HCT116 (cell line): ENCODE measurements at regions not wholly inside any gene's neighbourhood (a gene's known extent, or its start where the extent isn't known, plus 50 kb on each side); places are given as distances from the start of the nearest gene placed in this dataset.
"Not testable (repeated sequence)": the region's sequence is repeated elsewhere in the genome, so short reads cannot be mapped to it uniquely, and the experiment has no call there.

ENCODE experiments used
- ATAC-seq: fragments of 200-7000 bp; cut with Tn5 transposase; 2 replicates; pipeline ENCODE4 v1.9.1; 2020; ENCODE audit warnings: mild to moderate bottlenecking, moderate library complexity
- BruUV-seq: library from RNA; stranded (reverse); fragments of 400-500 nt; replicated peaks from 2 replicates; lab custom pipeline; 2021; lab: Mats Ljungman, UMichigan
- CTCF ChIA-PET: fragments of 300-600 bp; sonication (Branson Sonifier 250); formaldehyde crosslinking; loops from one replicate; lab custom pipeline; 2021; ENCODE audit warnings: antibody characterized with exemption; lab: Charles Lee
- POLR2A ChIA-PET: fragments of 300-600, 350-600 bp; sonication (Branson Sonifier 250); formaldehyde crosslinking; loops from one replicate; lab custom pipeline; 2021; ENCODE audit warnings: antibody characterized with exemption; lab: Charles Lee
- RAD21 ChIA-PET, 2 experiments: fragments of 300-600 bp; sonication (Branson Sonifier 250); formaldehyde crosslinking; loops; one replicate each; lab custom pipeline; 2023; ENCODE audit warnings: low total read pairs in 2 of 2; ENCODE audit not compliant: uncharacterized antibody in 2 of 2, unreplicated experiment in 2 of 2, low non-redundant PET in 1 of 2; lab: Charles Lee
- DNase-seq: peaks from one replicate; pipeline ENCODE4 v3.0.0-alpha.2; 2010; ENCODE audit warnings: low read depth, low spot score
- H2AFZ ChIP-seq: fragments of 200-600 bp; shearing (Covaris generic), sonication (generic); 2 replicates; pipeline ENCODE4 v1.6.1; 2017; ENCODE audit warnings: low read depth, mixed run types, mixed read lengths, antibody characterized with exemption, low read length; ENCODE audit not compliant: poor library complexity, severe bottlenecking
- H3K27ac ChIP-seq: 2 replicates; pipeline ENCODE4 v1.5.1; 2012; ENCODE audit warnings: low read depth, low read length
- H3K27me3 ChIP-seq: fragments of 200-600 bp; sonication (generic); 2 replicates; pipeline ENCODE4 v1.6.1; 2016; ENCODE audit warnings: mixed run types, low read length, mixed read lengths; ENCODE audit not compliant: insufficient read depth
- H3K36me3 ChIP-seq, 2 experiments: fragments of 200-500 bp in 1 of 2; fragments of 200-600 bp in 1 of 2; sonication (Bioruptor generic) in 1 of 2; sonication (generic) in 1 of 2; 2 replicates each; pipeline versions ENCODE4 v1.5.1 to v1.6.1; 2014 to 2016; ENCODE audit warnings: low read length in 2 of 2, inconsistent platforms in 1 of 2, mixed read lengths in 1 of 2, mixed run types in 1 of 2; ENCODE audit not compliant: insufficient read depth in 2 of 2, control insufficient read depth in 1 of 2
- H3K4me1 ChIP-seq, 2 experiments: fragments of 200-600 bp in 1 of 2; sonication (generic) in 1 of 2; 2 replicates each; pipeline versions ENCODE4 v1.5.1 to v1.6.1; 2012 to 2017; ENCODE audit warnings: low read length in 2 of 2, inconsistent platforms in 1 of 2, mild to moderate bottlenecking in 1 of 2, mixed read lengths in 1 of 2, mixed run types in 1 of 2, moderate library complexity in 1 of 2; ENCODE audit not compliant: insufficient read depth in 2 of 2, control insufficient read depth in 1 of 2
- H3K4me2 ChIP-seq: fragments of 200-600 bp; sonication (generic); 2 replicates; pipeline ENCODE4 v1.6.1; 2017; ENCODE audit warnings: mixed run types, low read length, mixed read lengths
- H3K4me3 ChIP-seq, 2 experiments: fragments of 200-600 bp in 1 of 2; sonication (generic) in 1 of 2; replicated peaks in 1 of 2; 2 replicates each; pipeline ENCODE4 v1.5.1; 2011 to 2016; ENCODE audit warnings: low read length in 2 of 2, control low read depth in 1 of 2, low read depth in 1 of 2, mild to moderate bottlenecking in 1 of 2, mixed read lengths in 1 of 2, mixed run types in 1 of 2
- H3K79me2 ChIP-seq: fragments of 200-600 bp; sonication (generic); 2 replicates; pipeline ENCODE4 v1.6.1; 2017; ENCODE audit warnings: mild to moderate bottlenecking, mixed run types, low read length, moderate library complexity, mixed read lengths; ENCODE audit not compliant: insufficient read depth
- H3K9ac ChIP-seq: fragments of 200-600 bp; sonication (generic); 2 replicates; pipeline ENCODE4 v1.6.1; 2016; ENCODE audit warnings: low read length, mixed read lengths
- H3K9me2 ChIP-seq: fragments of 200-600 bp; sonication (generic), shearing (Covaris generic); 2 replicates; pipeline ENCODE4 v1.6.1; 2017; ENCODE audit warnings: mixed run types, mild to moderate bottlenecking, moderate library complexity; ENCODE audit not compliant: insufficient read depth
- H3K9me3 ChIP-seq, 2 experiments: fragments of 200-500 bp in 1 of 2; fragments of 200-600 bp in 1 of 2; sonication (Bioruptor generic) in 1 of 2; sonication (generic) in 1 of 2; 2 replicates each; pipeline ENCODE4 v1.6.1; 2014 to 2017; ENCODE audit warnings: low read length in 2 of 2, mixed read lengths in 2 of 2, inconsistent platforms in 1 of 2, low read depth in 1 of 2, mild to moderate bottlenecking in 1 of 2, mixed run types in 1 of 2, moderate library complexity in 1 of 2; ENCODE audit not compliant: control insufficient read depth in 1 of 2, insufficient read depth in 1 of 2
- H4K20me1 ChIP-seq: fragments of 200-600 bp; sonication (generic), shearing (Covaris generic); 2 replicates; pipeline ENCODE4 v1.6.1; 2017; ENCODE audit warnings: mixed run types, mild to moderate bottlenecking, moderate library complexity; ENCODE audit not compliant: insufficient read depth
- CBX3 ChIP-seq: IDR thresholded peaks from 2 replicates; pipeline ENCODE4 v1.6.1; 2012; ENCODE audit warnings: low read depth
- EZH2 ChIP-seq: fragments of 200-600 bp; sonication (generic); IDR thresholded peaks from 2 replicates; pipeline ENCODE4 v1.6.1; 2017; ENCODE audit warnings: antibody characterized with exemption, mixed run types
- EZH2phosphoT487 ChIP-seq: fragments of 200-600 bp; IDR thresholded peaks from 2 replicates; pipeline ENCODE4 v1.6.1; 2018; ENCODE audit warnings: antibody characterized with exemption, borderline replicate concordance
- FOSL1 ChIP-seq: IDR thresholded peaks from 2 replicates; pipeline ENCODE4 v1.6.1; 2012; ENCODE audit warnings: low read depth
- POLR2AphosphoS5 ChIP-seq: IDR thresholded peaks from 2 replicates; pipeline ENCODE4 v1.6.1; 2011; ENCODE audit warnings: mild to moderate bottlenecking, low read depth, low read length, moderate library complexity
- SIN3A ChIP-seq: IDR thresholded peaks from 2 replicates; pipeline ENCODE4 v1.6.1; 2012; ENCODE audit warnings: low read depth
- SP1 ChIP-seq: IDR thresholded peaks from 2 replicates; pipeline ENCODE4 v1.6.1; 2012; ENCODE audit warnings: low read depth
- TCF7L2 ChIP-seq: IDR thresholded peaks from 2 replicates; pipeline ENCODE4 v1.7.0; 2011; ENCODE audit warnings: borderline replicate concordance, inconsistent platforms; ENCODE audit not compliant: insufficient read depth, insufficient read length; ENCODE audit errors: extremely low read depth
- YY1 ChIP-seq: IDR thresholded peaks from 2 replicates; pipeline ENCODE4 v1.6.1; 2011; ENCODE audit warnings: low read length, low read depth, moderate library complexity, mild to moderate bottlenecking; ENCODE audit not compliant: insufficient replicate concordance; ENCODE audit errors: extremely low read depth
- intact Hi-C: fragments of 100-400 bp; cut with micrococcal nuclease; formaldehyde crosslinking; loops from 2 replicates; pipeline ENCODE4 v1.10.0; 2022
- TF ChIP-seq, protein P1 (sequence below): IDR thresholded peaks from 2 replicates; pipeline ENCODE4 v1.6.1; 2012; ENCODE audit warnings: low read depth
- TF ChIP-seq, protein P2 (sequence below): IDR thresholded peaks from 2 replicates; pipeline ENCODE4 v1.6.1; 2012
- TF ChIP-seq, protein P3 (sequence below): IDR thresholded peaks from 2 replicates; pipeline ENCODE4 v1.6.1; 2011; ENCODE audit warnings: mild to moderate bottlenecking, low read length, moderate library complexity; ENCODE audit not compliant: insufficient replicate concordance; ENCODE audit errors: extremely low read depth

DNA sequence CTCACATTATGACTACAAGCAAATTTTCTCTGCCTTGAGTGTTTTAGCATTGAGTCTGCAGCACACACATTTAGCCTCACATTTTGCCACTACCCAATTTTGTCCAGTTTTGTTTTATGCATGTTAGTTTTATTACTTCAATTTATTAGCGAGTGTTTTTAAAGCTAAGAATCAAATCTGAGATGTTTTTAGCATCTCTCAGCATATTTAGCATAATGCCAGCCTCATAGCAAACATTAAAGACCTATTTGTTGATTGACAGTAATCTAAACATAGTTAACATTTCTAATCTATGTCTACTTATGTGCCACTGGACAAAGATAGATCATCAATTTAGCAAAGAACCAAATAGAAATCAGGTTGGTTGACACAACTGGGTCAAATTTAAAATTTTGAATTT, 94.1 kb upstream of the NXPH2 start:
- DNase-seq: no peak
- Histone ChIP-seq H3K27ac (no peak overlapping the region), H3K9ac (no peak overlapping the region), H3K4me1 (no peaks in the 10 kb centered on the region), H3K4me3 (no peak overlapping the region), H2AFZ (no peak overlapping the region), H4K20me1 (no peaks in the 10 kb centered on the region), H3K9me3 (no peaks in the 10 kb centered on the region), H3K79me2 (no peaks in the 10 kb centered on the region), H3K36me3 (no peaks in the 10 kb centered on the region), H3K27me3 (no peaks in the 10 kb centered on the region), H3K9me2 (no peaks in the 10 kb centered on the region), H3K4me2 (no peak overlapping the region)
- no TSS peak for BruUV-seq
- ChIA-PET CTCF (no interaction called here), POLR2A (no interaction called here), RAD21 (no interaction called here)
- intact Hi-C loops: no loop called here
- TF ChIP-seq EZH2: no peak
- no peak for TF ChIP-seq POLR2AphosphoS5
- TF ChIP-seq, protein P1, sequence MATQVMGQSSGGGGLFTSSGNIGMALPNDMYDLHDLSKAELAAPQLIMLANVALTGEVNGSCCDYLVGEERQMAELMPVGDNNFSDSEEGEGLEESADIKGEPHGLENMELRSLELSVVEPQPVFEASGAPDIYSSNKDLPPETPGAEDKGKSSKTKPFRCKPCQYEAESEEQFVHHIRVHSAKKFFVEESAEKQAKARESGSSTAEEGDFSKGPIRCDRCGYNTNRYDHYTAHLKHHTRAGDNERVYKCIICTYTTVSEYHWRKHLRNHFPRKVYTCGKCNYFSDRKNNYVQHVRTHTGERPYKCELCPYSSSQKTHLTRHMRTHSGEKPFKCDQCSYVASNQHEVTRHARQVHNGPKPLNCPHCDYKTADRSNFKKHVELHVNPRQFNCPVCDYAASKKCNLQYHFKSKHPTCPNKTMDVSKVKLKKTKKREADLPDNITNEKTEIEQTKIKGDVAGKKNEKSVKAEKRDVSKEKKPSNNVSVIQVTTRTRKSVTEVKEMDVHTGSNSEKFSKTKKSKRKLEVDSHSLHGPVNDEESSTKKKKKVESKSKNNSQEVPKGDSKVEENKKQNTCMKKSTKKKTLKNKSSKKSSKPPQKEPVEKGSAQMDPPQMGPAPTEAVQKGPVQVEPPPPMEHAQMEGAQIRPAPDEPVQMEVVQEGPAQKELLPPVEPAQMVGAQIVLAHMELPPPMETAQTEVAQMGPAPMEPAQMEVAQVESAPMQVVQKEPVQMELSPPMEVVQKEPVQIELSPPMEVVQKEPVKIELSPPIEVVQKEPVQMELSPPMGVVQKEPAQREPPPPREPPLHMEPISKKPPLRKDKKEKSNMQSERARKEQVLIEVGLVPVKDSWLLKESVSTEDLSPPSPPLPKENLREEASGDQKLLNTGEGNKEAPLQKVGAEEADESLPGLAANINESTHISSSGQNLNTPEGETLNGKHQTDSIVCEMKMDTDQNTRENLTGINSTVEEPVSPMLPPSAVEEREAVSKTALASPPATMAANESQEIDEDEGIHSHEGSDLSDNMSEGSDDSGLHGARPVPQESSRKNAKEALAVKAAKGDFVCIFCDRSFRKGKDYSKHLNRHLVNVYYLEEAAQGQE: no peak
- TF ChIP-seq, protein P2, sequence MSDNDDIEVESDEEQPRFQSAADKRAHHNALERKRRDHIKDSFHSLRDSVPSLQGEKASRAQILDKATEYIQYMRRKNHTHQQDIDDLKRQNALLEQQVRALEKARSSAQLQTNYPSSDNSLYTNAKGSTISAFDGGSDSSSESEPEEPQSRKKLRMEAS: no peak
- TF ChIP-seq, protein P3, sequence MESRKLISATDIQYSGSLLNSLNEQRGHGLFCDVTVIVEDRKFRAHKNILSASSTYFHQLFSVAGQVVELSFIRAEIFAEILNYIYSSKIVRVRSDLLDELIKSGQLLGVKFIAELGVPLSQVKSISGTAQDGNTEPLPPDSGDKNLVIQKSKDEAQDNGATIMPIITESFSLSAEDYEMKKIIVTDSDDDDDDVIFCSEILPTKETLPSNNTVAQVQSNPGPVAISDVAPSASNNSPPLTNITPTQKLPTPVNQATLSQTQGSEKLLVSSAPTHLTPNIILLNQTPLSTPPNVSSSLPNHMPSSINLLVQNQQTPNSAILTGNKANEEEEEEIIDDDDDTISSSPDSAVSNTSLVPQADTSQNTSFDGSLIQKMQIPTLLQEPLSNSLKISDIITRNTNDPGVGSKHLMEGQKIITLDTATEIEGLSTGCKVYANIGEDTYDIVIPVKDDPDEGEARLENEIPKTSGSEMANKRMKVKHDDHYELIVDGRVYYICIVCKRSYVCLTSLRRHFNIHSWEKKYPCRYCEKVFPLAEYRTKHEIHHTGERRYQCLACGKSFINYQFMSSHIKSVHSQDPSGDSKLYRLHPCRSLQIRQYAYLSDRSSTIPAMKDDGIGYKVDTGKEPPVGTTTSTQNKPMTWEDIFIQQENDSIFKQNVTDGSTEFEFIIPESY: no peak
- no peak for TF ChIP-seq SP1
- TF ChIP-seq CBX3: no peak
- no peak for TF ChIP-seq YY1
- TF ChIP-seq EZH2phosphoT487: no peak
- no peak for TF ChIP-seq FOSL1
- TF ChIP-seq TCF7L2: no peak
- TF ChIP-seq SIN3A: no peak
- ATAC-seq: no peak

DNA sequence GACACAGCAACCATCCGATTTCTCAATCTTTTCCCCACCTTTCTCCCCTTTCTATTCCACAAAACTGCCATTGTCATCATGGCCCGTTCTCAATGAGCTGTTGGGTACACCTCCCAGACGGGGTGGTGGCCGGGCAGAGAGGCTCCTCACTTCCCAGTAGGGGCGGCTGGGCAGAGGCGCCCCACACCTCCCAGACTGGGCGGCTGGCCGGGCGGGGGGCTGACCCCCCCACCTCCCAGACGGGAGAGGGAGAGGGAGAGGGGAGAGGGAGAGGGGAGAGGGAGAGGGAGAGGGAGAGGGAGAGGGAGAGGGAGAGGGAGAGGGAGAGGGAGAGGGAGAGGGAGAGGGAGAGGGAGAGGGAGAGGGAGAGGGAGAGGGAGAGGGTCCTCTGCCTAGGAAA, 91.9 kb upstream of the NXPH2 start:
- DNase-seq, H3K4me2 ChIP-seq, H3K4me1 ChIP-seq, POLR2A ChIA-PET, RAD21 ChIA-PET, H3K36me3 ChIP-seq, intact Hi-C loops, H4K20me1 ChIP-seq, H3K9me2 ChIP-seq, H3K9ac ChIP-seq, H3K27me3 ChIP-seq, H3K9me3 ChIP-seq, H3K4me3 ChIP-seq, H2AFZ ChIP-seq, CTCF ChIA-PET, H3K79me2 ChIP-seq, ATAC-seq, BruUV-seq, H3K27ac ChIP-seq: not testable (repeated sequence)
